SK-N-SH (cell line): ENCODE measurements at regions not wholly inside any gene's neighbourhood (a gene's known extent, or its start where the extent isn't known, plus 50 kb on each side); places are given as distances from the start of the nearest gene placed in this dataset.

Source experiments
- REST ChIP-seq: IDR thresholded peaks from 2 replicates; pipeline ENCODE4 v1.6.1; 2012; ENCODE audit warnings: mild to moderate bottlenecking, low read depth, low read length, moderate library complexity
- RFX5 ChIP-seq: IDR thresholded peaks from 2 replicates; pipeline ENCODE4 v1.6.1; 2012; ENCODE audit warnings: mild to moderate bottlenecking, improper control_type of control experiment, low read length
- TF ChIP-seq, protein P1 (sequence below): fragments of 200-600 bp; sonication (generic); IDR thresholded peaks from 2 replicates; pipeline ENCODE4 v1.6.1; 2017; ENCODE audit warnings: antibody characterized with exemption, mild to moderate bottlenecking, moderate library complexity

- TF ChIP-seq REST = no peak
- TF ChIP-seq, protein P1, sequence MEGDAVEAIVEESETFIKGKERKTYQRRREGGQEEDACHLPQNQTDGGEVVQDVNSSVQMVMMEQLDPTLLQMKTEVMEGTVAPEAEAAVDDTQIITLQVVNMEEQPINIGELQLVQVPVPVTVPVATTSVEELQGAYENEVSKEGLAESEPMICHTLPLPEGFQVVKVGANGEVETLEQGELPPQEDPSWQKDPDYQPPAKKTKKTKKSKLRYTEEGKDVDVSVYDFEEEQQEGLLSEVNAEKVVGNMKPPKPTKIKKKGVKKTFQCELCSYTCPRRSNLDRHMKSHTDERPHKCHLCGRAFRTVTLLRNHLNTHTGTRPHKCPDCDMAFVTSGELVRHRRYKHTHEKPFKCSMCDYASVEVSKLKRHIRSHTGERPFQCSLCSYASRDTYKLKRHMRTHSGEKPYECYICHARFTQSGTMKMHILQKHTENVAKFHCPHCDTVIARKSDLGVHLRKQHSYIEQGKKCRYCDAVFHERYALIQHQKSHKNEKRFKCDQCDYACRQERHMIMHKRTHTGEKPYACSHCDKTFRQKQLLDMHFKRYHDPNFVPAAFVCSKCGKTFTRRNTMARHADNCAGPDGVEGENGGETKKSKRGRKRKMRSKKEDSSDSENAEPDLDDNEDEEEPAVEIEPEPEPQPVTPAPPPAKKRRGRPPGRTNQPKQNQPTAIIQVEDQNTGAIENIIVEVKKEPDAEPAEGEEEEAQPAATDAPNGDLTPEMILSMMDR = no peak
- no peak for TF ChIP-seq RFX5
These were observed 79.1 kb upstream of the SSTR1 start for GRCh38 chr14:38128640-38129039.
